ENCODE measurements at regions not wholly inside any gene's neighbourhood (a gene's known extent, or its start where the extent isn't known, plus 50 kb on each side); places are given as distances from the start of the nearest gene placed in this dataset.

DNA sequence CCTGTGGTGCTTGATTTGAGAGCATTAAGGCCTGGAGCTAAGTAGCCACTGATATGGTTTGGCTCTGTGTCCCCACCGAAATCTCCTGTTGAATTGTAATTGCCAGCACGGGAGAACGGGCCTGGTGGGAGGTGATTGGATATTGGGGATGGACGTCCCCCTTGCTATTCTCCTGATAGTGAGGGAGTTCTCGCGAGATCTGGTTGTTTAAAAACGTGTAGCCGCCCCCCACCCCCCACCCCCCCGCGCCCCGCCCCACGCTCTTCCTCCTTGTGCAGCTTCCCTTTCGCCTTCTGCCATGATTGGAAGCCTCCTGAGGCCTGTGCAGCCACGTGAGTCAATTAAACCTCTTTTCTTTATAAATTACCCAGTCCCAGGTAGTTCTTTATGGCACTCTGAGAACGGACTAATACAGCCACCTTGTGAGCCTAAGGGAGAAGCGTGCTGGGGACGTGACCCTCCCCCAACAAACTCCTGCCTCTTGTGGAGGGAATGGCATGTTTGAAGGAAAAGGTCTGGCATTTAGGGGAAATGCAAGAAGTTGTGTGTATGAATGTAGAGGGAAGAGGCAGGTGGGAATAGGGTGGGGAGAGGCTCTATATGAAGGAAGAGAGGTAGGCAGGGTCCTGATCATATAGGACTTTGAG is 118.0 kb upstream of the KMT2C start:
- DNase-seq (no peak), ATAC-seq (ENCODE audit: low read depth) (no peak)
- Histone ChIP-seq H3K9me3 (ENCODE audit: control extremely low read depth in 1 of 3, control insufficient read depth in 2 of 3, insufficient read depth in 1 of 3, low read length in 2 of 3) (peaks cover 0 to 2% (median 0%) of the 10 kb centered on the region in 3 donors), H2AFZ (ENCODE audit: insufficient read depth, low read depth, low read length, poor library complexity, severe bottlenecking) (no peak overlapping the region), H3K4me3 (ENCODE audit: control extremely low read depth in 1 of 5, extremely low read depth in 1 of 5, insufficient read depth in 1 of 5, low read depth in 2 of 5, low read length in 4 of 5) (no peak overlapping the region), H3K27me3 (replicated peaks in 1 of 4; ENCODE audit: control extremely low read depth in 1 of 4, control insufficient read depth in 3 of 4, insufficient read depth in 4 of 4, low read length in 3 of 4) (no peaks in the 10 kb centered on the region), H4K20me1 (ENCODE audit: control insufficient read depth, insufficient read depth, low read length, poor library complexity, severe bottlenecking) (no peaks in the 10 kb centered on the region), H3K9ac (ENCODE audit: low read length) (no peak overlapping the region), H3K4me2 (replicated peaks; ENCODE audit: low read depth, low read length, poor library complexity, severe bottlenecking) (no peak overlapping the region), H3K27ac (ENCODE audit: low read length in 2 of 2) (no peak overlapping the region), H3K36me3 (replicated peaks in 1 of 2; ENCODE audit: control extremely low read depth in 1 of 2, control insufficient read depth in 1 of 2, extremely low read depth in 1 of 2, insufficient read depth in 2 of 2, low read length in 1 of 2) (no peaks in the 10 kb centered on the region), H3K4me1 (ENCODE audit: control insufficient read depth in 2 of 2, insufficient read depth in 2 of 2, low read length in 2 of 2) (no peaks in the 10 kb centered on the region), H3K79me2 (ENCODE audit: control insufficient read depth, insufficient read depth, low read length) (no peaks in the 10 kb centered on the region)
- H3K9me3 Mint-ChIP-seq (ENCODE audit: insufficient read depth) = no peaks in the 10 kb centered on the region
- H3K27ac Mint-ChIP-seq = no peak overlapping the region
- intact Hi-C loops (cut with micrococcal nuclease) = no loop called here
- no peaks in the 10 kb centered on the region for H3K4me1 Mint-ChIP-seq
- ChIA-PET CTCF (no interaction called here), POLR2A (no interaction called here)
- WGBS (ENCODE audit: insufficient coverage) = no CpG with 5 or more reads among the region's 17 CpGs
- H3K4me3 Mint-ChIP-seq = no peak overlapping the region
- TF ChIP-seq CTCF (IDR thresholded peaks at IDR 0.05) (no peak), EZH2 (IDR thresholded peaks at IDR 0.05; ENCODE audit: borderline replicate concordance, insufficient read depth, low read depth, low read length, poor library complexity, severe bottlenecking) (no peak)
- H3K27me3 Mint-ChIP-seq = no peaks in the 10 kb centered on the region

DNA sequence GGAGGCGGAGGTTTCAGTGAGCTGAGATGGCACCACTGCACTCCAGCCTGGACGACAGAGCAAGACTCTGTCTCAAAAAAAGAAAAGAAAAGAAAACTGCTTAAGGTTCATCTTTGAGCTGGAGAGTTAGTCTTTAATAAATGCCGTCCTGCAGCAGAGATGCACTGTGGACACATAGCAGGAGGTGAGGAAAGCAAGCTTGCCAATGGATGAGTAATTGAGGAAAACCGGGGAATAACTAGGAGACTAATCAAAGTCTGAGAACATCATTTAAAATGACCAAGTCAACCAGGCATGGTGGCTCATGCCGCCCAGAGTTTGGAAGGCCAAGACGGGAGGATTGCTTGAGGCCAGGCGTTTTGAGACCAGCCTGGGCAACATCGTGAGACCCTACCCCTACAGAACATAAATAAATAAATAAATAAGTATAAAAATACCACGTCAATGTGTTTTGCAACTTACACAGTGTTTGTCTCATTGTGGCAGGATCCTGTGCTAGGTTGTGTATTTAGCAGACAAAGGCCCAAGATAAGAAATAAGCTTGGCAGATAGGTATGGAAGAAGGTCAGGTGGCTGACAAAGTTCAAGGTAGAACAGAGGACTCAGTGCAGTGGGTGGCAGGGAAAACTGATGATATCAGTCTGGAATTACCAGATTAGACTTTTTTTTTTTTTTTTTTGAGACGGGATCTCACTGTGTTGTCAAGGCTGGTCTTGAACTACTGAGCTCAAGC is 115.7 kb upstream of the KMT2C start:
- Histone ChIP-seq H3K4me2 (replicated peaks; ENCODE audit: low read depth, low read length, poor library complexity, severe bottlenecking) (no peak overlapping the region), H3K79me2 (ENCODE audit: control insufficient read depth, insufficient read depth, low read length) (no peaks in the 10 kb centered on the region), H4K20me1 (ENCODE audit: control insufficient read depth, insufficient read depth, low read length, poor library complexity, severe bottlenecking) (no peaks in the 10 kb centered on the region), H2AFZ (ENCODE audit: insufficient read depth, low read depth, low read length, poor library complexity, severe bottlenecking) (no peak overlapping the region), H3K9me3 (ENCODE audit: control extremely low read depth in 1 of 3, control insufficient read depth in 2 of 3, insufficient read depth in 1 of 3, low read length in 2 of 3) (peaks cover 0 to 2% (median 0%) of the 10 kb centered on the region in 3 donors), H3K9ac (ENCODE audit: low read length) (no peak overlapping the region), H3K36me3 (replicated peaks in 1 of 2; ENCODE audit: control extremely low read depth in 1 of 2, control insufficient read depth in 1 of 2, extremely low read depth in 1 of 2, insufficient read depth in 2 of 2, low read length in 1 of 2) (no peaks in the 10 kb centered on the region), H3K4me3 (ENCODE audit: control extremely low read depth in 1 of 5, extremely low read depth in 1 of 5, insufficient read depth in 1 of 5, low read depth in 2 of 5, low read length in 4 of 5) (no peak overlapping the region), H3K4me1 (ENCODE audit: control insufficient read depth in 2 of 2, insufficient read depth in 2 of 2, low read length in 2 of 2) (no peaks in the 10 kb centered on the region), H3K27ac (ENCODE audit: low read length in 2 of 2) (no peak overlapping the region), H3K27me3 (replicated peaks in 1 of 4; ENCODE audit: control extremely low read depth in 1 of 4, control insufficient read depth in 3 of 4, insufficient read depth in 4 of 4, low read length in 3 of 4) (no peaks in the 10 kb centered on the region)
- DNase-seq = no peak
- Mint-ChIP-seq H3K4me3 (no peak overlapping the region), H3K27ac (no peak overlapping the region), H3K9me3 (ENCODE audit: insufficient read depth) (no peaks in the 10 kb centered on the region), H3K27me3 (no peaks in the 10 kb centered on the region), H3K4me1 (no peaks in the 10 kb centered on the region)
- WGBS (ENCODE audit: insufficient coverage) = 97% methylated on average over 3 of the region's 10 CpGs
- no peak for ATAC-seq (ENCODE audit: low read depth)
- intact Hi-C loops (cut with micrococcal nuclease) = no loop called here
- TF ChIP-seq CTCF (IDR thresholded peaks at IDR 0.05) (no peak), EZH2 (IDR thresholded peaks at IDR 0.05; ENCODE audit: borderline replicate concordance, insufficient read depth, low read depth, low read length, poor library complexity, severe bottlenecking) (no peak)
- CTCF ChIA-PET = no interaction called here
- POLR2A ChIA-PET = no interaction called here

Measured in B cell (primary cell).